ENCODE measurements at regions not wholly inside any gene's neighbourhood (a gene's known extent, or its start where the extent isn't known, plus 50 kb on each side); places are given as distances from the start of the nearest gene placed in this dataset.

DNA sequence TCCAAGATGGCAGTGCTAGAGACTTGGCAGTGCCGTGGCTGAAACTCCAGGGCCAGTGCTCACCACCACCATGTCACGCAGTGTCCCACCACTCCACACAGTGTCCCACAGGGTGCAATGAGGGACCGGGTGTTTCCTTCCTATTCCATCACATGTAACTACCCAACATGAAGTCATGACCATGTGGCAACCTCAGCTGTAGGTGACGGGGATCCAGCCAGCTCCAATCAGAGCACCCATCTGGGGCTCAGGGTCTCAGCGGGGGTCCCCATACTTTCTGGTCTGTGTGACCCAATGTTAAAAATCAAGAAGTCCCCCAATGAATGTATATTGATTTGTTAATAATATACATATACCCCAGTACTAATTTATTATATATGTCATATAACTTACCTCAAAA lies 52.1 kb downstream of the PTGR3 start:
- Histone ChIP-seq H2AK5ac (ENCODE audit: low read depth, low read length) (no peak overlapping the region), H2AFZ (replicated peaks; ENCODE audit: low read length, poor library complexity) (no peak overlapping the region)

More for the DNA sequence above, 52.1 kb downstream of the PTGR3 start:
- no CpG with 5 or more reads among the region's 5 CpGs for WGBS, 2 experiments (ENCODE audit: extremely low coverage in 2 of 2, insufficient read length in 1 of 2)
- no TSS peak for BruUV-seq (replicated peaks)
- POLR2A ChIA-PET (ENCODE audit: unreplicated experiment) = no interaction called here
- ATAC-seq (ENCODE audit: low read depth) = no peak
- no peak overlapping the region for H3K18ac ChIP-seq (ENCODE audit: low read depth, low read length)
- no peak overlapping the region for H2BK120ac ChIP-seq (ENCODE audit: low read depth, low read length)
- no peak overlapping the region for H4K8ac ChIP-seq (ENCODE audit: low read depth in 2 of 2, low read length in 2 of 2)
- CTCF ChIA-PET = no interaction called here
- H4K5ac ChIP-seq (ENCODE audit: low read depth, low read length) = no peak overlapping the region
- peaks cover 1% of the 10 kb centered on the region; the same call in 1 of the 2 replicates for H3K4me1 ChIP-seq (ENCODE audit: control insufficient read depth, insufficient read depth, low read length)
- no peak overlapping the region for H3K23ac ChIP-seq (ENCODE audit: low read depth, low read length)
- no peak overlapping the region for H2BK20ac ChIP-seq (ENCODE audit: low read depth, low read length)
- dilution Hi-C loops (cut with HindIII; ENCODE audit: low sequenced_read_pairs, unreplicated experiment) = no loop called here
- H3K27ac ChIP-seq (ENCODE audit: insufficient read depth, low read length) = no peak overlapping the region
- TF ChIP-seq CEBPB (IDR thresholded peaks at IDR 0.05; ENCODE audit: low read depth, low read length) (no peak), RAD21 (IDR thresholded peaks at IDR 0.05; ENCODE audit: low read length) (no peak), MAFK (IDR thresholded peaks at IDR 0.05; ENCODE audit: low read depth, low read length) (no peak), MAZ (IDR thresholded peaks at IDR 0.05; ENCODE audit: borderline replicate concordance, low read depth, low read length) (no peak), USF2 (IDR thresholded peaks at IDR 0.05; ENCODE audit: low read depth, low read length) (no peak), FOS (IDR thresholded peaks at IDR 0.05; ENCODE audit: low read depth, low read length) (no peak), RFX5 (IDR thresholded peaks at IDR 0.05; ENCODE audit: low read depth, low read length) (no peak), NFE2L2 (IDR thresholded peaks at IDR 0.05; ENCODE audit: low read depth, low read length) (no peak), CTCF (conservative IDR thresholded peaks at IDR 0.05; ENCODE audit: low read depth, low read length) (no peak), SMC3 (IDR thresholded peaks at IDR 0.05; ENCODE audit: low read depth, low read length) (no peak), RCOR1 (IDR thresholded peaks at IDR 0.05; ENCODE audit: insufficient replicate concordance, low read length) (no peak), POLR2A (IDR thresholded peaks at IDR 0.05; ENCODE audit: low read depth, low read length) (no peak), CHD1 (IDR thresholded peaks at IDR 0.05; ENCODE audit: low read depth, low read length) (no peak), ELK1 (IDR thresholded peaks at IDR 0.05; ENCODE audit: borderline replicate concordance, low read depth, low read length) (no peak), BHLHE40 (IDR thresholded peaks at IDR 0.05; ENCODE audit: low read depth, low read length) (no peak)
- no peak overlapping the region for H2BK5ac ChIP-seq (ENCODE audit: low read depth, low read length, poor library complexity, severe bottlenecking)
- no peak overlapping the region for H3K4me3 ChIP-seq (ENCODE audit: insufficient read depth, low read depth, low read length)
- no peaks in the 10 kb centered on the region for H3K9me1 ChIP-seq (ENCODE audit: insufficient read depth, low read length)
- no peak overlapping the region for H3K4me2 ChIP-seq (ENCODE audit: low read depth, low read length)
- DNase-seq = no peak
- H3K79me1 ChIP-seq (ENCODE audit: low read depth in 1 of 2, low read length in 2 of 2) = no peaks in the 10 kb centered on the region
- no peaks in the 10 kb centered on the region for H3K36me3 ChIP-seq (ENCODE audit: control insufficient read depth, insufficient read depth, low read length)
- H3K4ac ChIP-seq (ENCODE audit: low read depth, low read length) = no peak overlapping the region
- no peak overlapping the region for H3K14ac ChIP-seq (replicated peaks; ENCODE audit: low read depth, low read length)
- no peak overlapping the region for H3K9ac ChIP-seq (ENCODE audit: low read depth, low read length)
- H3K56ac ChIP-seq (ENCODE audit: extremely low read depth, insufficient read depth, low read length) = no peak overlapping the region
- in situ Hi-C loops (cut with MboI; ENCODE audit: low sequenced_read_pairs) = no loop called here
- H3K27me3 ChIP-seq (ENCODE audit: control insufficient read depth, insufficient read depth, low read length) = peaks cover 11% of the 10 kb centered on the region
- no peaks in the 10 kb centered on the region for H4K20me1 ChIP-seq (ENCODE audit: insufficient read depth, low read length)
- H2BK15ac ChIP-seq (ENCODE audit: low read depth, low read length) = no peak overlapping the region
- no peak overlapping the region for H2AK9ac ChIP-seq (replicated peaks; ENCODE audit: low read depth, low read length, poor library complexity)
- no peak overlapping the region for H4K91ac ChIP-seq (ENCODE audit: insufficient read depth, low read depth, low read length)
- intact Hi-C loops (cut with micrococcal nuclease) = no loop called here
- H3K9me3 ChIP-seq (ENCODE audit: control insufficient read depth, insufficient read depth, low read length) = peaks cover 10% of the 10 kb centered on the region

Data from IMR-90 (cell line).